NCI-H510A treated with DMSO at 0.1 percent for 48 hours (cell line): ENCODE measurements at regions not wholly inside any gene's neighbourhood (a gene's known extent, or its start where the extent isn't known, plus 50 kb on each side); places are given as distances from the start of the nearest gene placed in this dataset.
"Not testable (repeated sequence)": the region's sequence is repeated elsewhere in the genome, so short reads cannot be mapped to it uniquely, and the experiment has no call there.

Experiments
- DNase-seq: peaks from one replicate; lab custom pipeline; 2025; lab: John Stamatoyannopoulos, UW

DNA sequence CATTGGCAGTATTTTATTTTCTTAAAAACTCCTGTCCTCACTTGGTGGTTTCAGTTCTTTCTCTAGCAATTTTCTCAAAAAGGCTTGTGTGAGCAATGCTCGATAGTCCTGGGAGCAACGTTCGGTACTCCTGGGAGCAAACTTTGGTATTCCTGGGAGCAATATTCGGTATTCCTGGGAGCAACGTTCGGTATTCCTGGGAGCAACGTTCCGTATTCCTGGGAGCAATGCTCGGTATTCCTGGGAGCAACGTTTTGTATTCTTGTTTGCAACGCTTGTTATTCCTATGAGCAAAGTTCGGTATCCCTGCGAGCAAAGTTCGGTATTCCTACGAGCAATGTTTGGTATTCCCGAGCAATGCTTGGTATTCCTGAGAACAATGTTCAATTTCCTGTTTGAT, 362.0 kb upstream of the ADARB2 start:
- no peak for DNase-seq

DNA sequence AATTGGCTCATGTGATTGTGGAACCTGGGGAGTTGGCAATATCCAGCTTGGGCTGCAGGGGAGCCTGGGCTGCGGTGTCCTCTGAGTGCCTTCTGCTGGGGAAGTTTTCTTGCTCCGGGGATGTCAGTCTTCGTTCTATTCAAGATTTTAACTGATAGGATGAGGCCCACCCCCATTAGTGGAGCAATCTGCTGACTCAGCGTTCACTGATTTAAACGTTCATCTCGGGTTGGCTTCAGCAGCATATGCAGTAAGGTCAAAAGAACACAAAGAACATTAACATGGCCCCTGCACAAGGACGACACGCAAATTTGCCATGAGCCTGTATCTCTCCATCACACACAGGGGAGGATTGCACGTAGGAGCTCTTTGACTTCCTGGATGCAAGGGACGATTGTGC, 360.6 kb upstream of the ADARB2 start:
- no peak for DNase-seq

DNA sequence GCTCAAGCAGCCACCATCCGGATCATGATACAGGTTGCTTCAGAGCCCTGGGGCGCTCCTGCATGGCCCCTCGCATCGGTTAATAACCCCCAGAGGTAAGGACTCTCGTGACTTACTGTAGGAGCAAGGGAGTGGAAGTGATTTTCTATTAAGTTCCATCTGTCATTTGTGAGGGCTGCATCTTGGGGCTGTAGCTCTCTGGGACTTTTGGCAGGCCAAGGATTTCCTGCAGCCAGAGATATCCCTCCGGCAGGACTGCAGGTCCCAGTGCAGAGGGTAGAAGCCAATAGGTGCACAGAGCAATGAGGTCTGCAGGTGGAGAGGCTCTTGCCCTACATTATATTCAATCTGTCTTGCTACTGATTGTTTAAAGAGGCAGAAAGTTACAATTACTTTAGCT, 356.8 kb upstream of the ADARB2 start:
- DNase-seq, result no peak

DNA sequence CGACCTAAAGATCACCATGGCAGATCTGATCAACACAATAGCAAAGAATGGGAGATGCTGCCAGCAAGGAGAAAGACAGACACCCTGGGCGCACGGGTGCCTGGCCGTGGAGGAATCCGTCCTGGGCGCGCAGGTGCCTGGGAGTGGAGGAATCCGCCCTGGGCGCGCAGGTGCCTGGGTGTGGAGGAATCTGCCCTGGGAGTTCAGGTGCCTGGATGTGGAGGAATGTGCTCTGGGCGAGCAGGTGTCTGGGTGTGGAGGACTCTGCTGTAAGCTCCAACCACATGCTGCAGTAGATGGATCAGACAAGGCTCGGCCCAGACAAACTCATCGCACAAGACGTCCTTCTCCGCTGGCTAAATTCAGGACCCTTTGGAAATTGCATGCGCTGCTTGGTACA, 346.3 kb upstream of the ADARB2 start:
- DNase-seq, result no peak

DNA sequence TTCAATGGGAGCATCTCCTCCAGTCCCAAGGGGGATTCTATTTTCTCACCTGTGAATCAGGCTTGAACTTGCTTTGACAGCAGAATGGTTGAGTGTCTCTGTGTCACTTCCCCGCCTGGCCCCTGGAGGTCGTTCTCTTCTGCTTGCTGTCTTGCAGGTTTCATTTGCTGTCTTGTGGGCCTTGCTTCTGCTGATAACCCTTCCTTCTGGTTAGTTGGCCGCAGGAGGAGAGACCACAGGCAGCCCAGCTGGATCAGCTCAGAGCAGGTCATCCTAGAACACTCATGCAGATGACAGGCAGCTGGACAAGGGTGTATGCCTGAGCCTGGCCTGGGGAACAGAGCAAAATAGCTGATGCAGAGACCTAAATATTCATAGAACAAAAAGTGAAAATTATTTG, 344.2 kb upstream of the ADARB2 start:
- no peak for DNase-seq

DNA sequence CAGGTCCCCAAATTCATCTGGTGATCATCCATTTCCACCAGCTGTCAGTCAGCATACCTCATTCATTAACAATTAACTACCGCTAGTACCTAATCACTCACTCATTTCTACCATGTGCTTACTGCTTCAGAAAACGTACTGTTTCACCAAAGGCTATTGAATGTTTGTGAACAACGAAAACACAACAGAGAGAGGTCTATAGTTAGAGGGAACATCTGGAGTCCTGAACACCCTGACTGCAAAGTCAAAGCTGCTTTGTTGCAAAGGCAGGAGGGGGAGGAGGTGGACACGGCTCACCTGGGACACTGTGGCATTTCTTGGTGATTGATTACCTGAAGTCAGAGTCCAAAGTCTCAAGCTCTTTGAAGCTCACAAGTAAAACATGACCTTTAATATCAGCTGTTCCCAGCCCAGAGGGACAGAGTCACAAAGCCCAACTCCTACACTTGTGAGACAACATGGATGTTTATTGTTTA, 342.3 kb upstream of the ADARB2 start:
- no peak for DNase-seq

DNA sequence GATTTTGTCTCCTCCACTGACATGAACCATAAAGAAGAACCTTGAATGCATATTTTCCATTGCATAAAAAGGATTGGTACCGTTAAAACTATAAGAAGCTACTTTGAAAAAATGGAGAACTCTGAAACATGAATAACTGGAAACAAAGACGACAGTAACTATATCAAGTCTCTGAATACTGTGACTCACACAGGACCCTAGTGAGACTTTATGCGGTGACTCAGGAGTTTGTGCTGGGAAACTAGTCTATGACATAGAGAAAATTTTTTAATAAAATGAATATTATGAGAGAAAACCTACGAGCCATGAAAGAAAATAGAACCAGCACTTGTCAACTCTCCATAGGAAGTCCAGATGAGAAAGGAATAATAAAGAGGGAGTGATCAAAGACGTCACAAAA, 339.9 kb upstream of the ADARB2 start:
- DNase-seq, result no peak

DNA sequence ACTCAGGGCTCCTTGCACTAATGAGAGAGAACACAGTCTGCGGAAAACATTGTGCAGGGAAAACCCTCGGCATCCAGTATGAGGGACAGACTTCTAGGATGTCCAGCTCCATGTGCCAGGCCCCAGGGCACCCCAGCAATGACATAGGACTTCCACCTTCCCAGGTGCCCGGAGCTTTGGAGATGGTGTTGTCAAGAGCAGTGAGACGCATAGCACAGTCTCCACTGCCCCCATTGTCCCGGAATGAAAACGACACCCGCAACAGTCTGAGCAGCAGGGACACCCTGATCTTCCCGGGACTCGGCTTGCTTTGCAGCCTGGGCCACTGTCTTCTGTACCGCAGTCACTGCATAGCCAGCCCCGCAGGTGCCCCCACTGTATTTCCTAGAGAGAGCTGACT, 339.2 kb upstream of the ADARB2 start:
- no peak for DNase-seq

DNA sequence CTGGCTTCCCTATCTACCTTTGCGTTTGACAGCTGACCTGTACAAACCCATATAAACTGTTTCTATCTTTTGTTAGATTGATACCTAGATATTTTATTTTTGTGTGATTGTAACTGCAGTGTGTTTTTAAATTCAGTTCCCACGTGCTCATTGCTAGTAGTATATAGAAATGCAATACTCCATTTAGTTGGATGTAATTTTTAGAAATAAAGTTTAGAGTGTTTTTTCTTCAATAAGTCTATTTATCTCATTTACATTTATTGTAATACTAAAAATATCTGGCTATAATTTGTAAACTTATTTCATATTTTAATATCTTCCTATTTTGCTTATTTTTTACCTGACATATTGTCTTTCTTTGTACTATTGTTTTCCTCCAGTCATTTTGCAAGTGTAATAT, 329.7 kb upstream of the ADARB2 start:
- no peak for DNase-seq

DNA sequence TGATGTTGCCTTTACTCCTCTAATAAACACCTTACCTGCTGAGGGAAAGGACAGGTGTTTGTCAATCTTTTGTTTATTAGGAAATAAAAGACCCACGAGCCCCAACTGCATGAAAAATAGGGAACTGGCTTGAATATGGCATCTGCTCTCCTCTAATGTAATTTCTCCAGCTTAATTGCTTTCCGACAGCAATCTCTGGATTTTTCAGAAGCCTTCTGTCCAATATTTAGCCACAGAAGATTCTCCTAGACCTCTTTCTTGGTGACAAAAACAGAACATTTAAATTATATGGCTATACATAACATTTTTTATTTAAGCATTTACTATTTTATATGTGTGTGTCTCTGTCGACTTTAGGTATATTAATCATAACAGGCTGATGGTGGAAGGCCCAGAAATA, 317.4 kb upstream of the ADARB2 start:
- no peak for DNase-seq

DNA sequence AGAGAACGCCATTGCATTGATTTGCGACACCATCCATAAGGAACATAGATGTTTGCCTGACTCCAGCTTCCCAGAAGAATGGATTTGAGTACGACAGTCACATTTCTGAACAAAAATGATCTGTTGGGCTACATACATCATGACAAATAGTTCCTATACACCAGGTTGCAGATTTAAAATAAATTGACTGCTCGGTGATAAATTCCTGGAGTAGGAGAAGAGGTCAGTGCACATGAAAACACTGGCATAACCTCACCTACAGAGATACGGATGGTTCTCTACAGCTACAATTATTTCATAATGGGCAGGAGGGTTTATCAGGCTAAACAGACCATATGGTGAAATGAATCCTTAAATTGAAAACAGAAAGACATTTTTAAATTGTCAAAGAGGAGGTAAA, 316.5 kb upstream of the ADARB2 start:
- DNase-seq, result no peak

DNA sequence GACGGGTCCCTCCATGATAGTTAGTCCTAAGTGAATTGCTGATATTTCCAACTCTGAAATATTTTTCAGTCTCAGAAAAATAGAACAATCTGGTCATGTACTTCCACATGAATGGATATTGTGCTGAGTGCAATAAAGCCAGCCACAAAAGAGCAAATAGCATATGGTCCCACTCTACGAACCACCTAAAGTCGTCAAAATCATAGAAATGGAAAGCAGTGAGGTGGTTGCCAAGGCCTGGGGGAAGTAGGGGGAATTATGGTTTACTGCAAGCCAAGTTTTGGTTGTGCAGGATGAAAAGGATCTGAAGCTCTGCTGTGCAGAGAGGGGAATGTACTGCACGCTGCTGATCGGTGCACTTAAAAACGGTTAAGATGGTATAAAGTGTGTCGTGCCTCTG, 313.8 kb upstream of the ADARB2 start:
- no peak for DNase-seq

DNA sequence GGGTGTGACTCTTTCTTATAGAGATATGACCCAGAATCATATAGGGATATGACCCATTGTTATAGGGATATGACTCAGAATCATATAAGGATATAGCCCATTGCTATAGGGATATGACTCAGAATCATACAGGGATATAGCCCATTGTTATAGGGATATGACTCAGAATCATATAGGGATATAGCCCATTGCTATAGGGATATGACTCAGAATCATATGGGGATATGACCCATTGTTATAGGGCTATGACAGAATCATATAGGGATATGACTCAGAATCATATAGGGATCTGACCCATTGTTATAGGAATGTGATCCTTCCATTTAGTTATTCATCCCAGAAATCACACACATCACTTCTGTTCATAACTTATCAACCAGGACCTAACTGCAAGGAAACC, 312.2 kb upstream of the ADARB2 start:
- DNase-seq, result no peak

DNA sequence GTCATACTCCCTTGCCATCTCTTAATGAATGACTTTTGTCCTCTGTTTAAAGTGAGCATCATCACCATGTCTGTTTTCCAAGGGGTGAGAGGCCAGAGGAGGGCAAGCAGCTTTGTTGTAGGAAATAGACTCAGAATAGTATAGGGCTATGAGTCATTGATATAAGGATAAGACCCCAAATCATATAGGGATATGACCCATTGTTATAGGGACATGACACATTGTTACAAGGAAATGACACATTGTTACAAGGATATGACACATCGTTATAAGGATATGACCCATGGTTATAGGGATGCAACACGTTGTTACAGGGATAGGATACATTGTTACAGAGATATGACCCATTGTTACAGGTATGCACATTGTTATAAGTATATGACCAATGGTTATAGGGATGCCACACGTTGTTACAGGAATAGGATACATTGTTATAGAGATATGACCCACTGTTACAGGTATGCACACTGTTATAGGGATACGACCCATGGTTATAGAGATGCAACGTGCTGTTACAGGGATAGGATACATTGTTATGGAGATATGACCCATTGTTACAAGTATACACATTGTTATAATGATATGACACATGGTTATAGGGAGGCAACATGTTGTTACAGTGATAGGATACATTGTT, 311.1 kb upstream of the ADARB2 start:
- DNase-seq, result no peak

DNA sequence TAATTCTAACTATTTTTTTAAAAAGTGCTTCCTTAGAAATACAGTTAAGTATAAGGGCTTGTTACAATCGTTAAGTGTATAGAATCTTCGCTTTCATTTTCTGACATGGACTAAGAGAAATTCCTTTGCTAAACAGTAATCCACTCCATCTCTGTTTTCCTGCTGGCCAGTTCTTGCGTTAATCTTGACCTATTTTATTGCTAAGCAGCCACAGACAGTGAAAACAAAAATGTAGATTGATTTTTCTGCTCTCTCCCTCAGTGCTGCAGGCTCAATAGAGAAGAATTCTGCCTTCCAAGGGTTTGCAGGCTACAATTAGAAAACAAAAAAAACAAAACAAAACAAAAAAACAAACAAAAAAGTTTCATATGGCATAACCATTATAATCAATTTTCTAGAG, 310.4 kb upstream of the ADARB2 start:
- DNase-seq, result no peak

DNA sequence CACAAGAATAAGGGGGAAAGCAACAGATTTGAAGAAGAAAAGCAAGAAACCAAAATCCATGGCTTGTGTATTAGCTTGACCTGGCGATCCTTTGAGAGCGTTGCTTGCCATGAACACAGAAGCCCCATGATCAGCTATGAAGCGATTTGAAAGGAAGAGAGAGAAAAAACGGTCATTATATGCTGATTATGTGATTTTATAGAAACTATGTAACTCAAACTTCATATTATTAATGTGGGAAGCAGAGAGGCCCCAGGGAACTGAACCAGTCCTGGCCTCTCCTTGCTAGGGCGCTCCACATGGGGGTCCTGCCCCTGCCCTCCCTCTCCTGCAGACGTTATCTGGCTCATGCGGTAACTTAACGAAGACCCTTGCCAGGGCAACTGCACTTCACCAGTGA, 306.1 kb upstream of the ADARB2 start:
- DNase-seq, result no peak

DNA sequence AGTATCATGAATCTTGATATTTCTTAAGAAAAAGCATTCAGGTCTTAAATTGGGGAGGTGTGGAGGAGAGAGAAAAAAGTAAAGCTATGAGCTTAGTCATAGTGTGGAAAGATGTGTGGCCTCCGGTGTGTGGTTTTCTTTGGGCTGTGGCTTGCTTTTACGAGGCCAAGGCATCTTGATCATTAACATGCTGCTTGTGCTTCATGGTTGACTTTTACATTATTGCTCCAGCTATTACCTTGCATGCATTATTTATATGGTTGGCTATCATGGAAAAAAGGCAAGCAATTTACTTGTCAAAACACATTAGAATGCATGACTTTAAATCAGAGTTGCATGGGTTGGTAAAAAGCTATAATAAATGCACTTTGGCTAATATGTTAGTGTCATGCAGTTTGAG, 300.7 kb upstream of the ADARB2 start:
- no peak for DNase-seq

DNA sequence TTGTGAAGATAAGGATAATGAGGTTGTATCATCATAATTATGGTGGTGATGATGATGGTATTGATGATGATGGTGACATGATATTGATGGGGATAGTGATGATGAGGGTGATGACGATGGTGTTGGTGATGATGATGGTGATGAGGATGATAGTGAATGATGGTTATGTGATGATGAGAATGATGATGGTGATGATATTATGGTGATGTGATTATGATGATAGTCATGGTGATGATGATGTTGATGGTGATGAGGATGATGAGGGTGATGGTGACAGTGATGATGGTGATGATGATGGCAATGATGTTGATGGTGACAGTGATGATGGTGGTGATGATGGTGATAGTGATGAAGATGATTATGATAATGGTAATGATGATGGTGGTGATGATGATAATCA, 299.9 kb upstream of the ADARB2 start:
- DNase-seq, result no peak

DNA sequence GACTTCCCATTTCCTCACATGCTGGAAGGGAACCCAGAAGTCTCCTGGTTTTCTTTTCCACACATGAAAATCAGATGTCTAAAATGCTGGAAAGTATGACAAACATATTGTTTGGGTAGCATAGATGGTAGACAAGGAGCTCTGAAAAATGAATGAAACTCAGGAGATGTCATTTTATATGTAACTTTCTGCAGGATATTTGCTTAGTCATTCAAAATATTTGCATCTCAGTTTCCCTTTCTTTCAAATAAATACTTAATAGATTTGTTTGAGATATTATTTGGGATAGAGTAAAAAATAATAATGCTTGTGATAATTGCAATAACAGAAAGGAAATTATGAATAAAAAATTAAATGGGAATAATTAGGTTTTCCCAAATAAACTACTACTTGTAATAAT, 298.9 kb upstream of the ADARB2 start:
- DNase-seq, result no peak

DNA sequence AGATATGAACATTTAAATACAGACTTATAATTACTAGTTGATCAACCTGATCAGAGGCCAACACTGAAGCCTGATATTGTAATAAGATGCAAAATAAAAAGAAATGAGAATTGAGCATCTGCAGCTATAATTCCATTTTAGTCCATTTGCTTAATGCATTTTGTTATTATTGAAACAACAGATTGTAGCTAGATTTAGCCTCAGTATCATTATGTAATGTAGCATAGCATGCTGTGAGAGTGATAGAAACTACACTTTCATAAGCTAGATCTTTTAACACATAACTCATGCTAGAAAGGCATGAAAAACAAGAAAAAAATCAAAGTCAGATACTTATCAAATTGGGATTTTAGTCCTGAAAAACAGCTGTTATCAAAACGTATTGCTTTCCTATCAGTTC, 292.7 kb upstream of the ADARB2 start:
- no peak for DNase-seq

DNA sequence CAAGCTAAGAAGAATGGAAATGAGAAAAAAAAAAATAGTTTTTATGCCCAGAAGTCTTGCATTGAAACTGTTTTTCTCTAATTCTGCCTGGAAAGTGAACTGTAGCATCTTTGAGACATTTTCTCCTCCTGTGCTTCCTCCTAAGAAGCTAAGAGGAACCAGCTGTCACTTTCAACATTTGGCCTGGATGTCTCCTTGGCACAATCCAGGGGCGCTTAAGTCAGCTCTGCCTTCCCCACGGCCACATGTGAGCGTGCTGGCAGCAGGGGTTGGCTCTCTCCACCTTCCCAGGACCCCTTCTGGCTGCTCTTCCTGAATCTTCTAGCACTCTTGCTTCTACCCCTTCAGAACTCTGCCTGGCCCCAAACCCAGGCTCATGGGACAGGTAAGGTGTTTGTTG, 289.6 kb upstream of the ADARB2 start:
- no peak for DNase-seq

DNA sequence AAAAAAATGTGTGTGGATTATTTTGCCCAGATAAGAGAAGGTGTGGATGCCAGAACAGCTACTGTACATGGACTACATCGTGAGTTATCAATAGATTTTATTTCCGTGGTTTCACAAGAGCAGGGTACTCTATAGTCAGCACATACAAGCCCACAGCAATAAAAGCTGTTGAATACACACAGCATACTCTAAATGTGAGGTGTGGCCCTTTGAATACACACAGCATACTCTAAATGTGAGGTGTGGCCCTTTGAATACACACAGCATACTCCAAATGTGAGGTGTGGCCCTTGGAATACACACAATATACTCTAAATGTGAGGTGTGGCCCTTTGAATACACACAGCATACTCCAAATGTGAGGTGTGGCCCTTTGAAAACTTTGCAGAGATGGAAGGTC, 287.4 kb upstream of the ADARB2 start:
- DNase-seq, result not testable (repeated sequence)

DNA sequence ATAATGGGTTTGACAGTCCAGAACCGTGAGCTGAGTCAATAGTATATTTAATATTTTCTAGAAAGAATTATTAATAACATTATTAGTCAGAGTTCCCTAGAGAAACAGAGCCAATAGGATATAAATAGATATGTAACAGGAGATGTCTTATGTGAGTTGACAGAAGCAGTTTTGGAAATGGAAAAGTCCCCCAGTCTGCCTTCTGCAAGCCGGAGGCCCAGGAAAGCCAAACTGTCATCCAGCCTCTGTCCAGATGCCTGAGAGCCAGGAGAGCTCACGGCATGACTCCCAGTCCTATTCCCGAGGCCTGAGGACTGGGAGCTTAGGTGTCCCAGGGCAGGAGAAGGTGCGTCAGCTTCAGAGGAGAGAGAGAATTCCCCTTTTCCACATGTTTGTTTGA, 286.4 kb upstream of the ADARB2 start:
- DNase-seq, result no peak

DNA sequence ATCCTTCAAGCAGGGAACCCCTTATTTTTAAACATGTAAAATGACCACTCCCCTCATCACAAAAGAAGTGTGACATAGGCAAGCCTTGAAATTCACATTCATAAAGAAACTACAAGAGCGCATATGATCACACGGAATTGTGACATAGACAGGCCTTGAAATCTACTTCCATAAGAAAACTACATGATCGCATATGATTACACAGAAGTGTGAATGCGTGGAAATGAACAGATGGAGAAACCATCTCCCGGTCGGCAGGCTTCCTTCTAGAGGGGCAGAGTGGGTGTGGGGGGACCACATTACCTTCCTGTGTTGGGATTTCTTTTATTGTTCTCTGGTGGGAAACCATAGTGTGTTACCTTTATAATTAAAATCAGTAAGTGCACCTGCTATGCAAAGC, 285.1 kb upstream of the ADARB2 start:
- DNase-seq, result no peak

DNA sequence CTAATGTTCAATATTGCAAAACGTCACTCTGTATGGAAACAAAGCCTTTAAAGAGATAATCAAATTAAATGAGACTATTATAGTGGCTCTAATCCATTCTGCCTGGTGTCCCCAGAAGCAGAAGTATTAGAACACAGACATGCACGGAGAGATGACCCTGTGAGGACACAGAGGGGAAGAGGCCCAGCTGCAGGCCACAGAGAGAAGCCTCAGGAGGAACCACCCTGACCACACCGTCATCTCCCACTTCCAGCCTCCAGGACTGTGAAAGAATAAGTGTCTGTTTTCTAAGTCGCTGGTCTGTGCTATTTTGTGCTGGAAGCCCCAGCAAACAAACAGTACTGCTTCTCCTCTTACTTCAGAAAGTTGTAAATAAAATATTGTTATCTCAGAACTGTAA, 283.5 kb upstream of the ADARB2 start:
- DNase-seq, result no peak
